K562 (cell line): ENCODE measurements at regions not wholly inside any gene's neighbourhood (a gene's known extent, or its start where the extent isn't known, plus 50 kb on each side); places are given as distances from the start of the nearest gene placed in this dataset.

Source experiments
- ARHGAP35 ChIP-seq: fragments of 450-650 bp; IDR thresholded peaks from 2 replicates; pipeline ENCODE4 v1.6.1; 2018; ENCODE audit not compliant: partially characterized antibody
- CBX5 ChIP-seq: IDR thresholded peaks from 2 replicates; pipeline ENCODE4 v1.6.1; 2014; ENCODE audit warnings: low read depth, borderline replicate concordance
- CBX8 ChIP-seq: fragments of 200-600 bp; sonication (generic); IDR thresholded peaks from 2 replicates; pipeline ENCODE4 v1.6.1; 2012; ENCODE audit warnings: borderline replicate concordance, mixed run types, low read depth, mild to moderate bottlenecking, moderate library complexity, mixed read lengths, low read length, control low read depth, inconsistent platforms; ENCODE audit not compliant: poor library complexity, severe bottlenecking; ENCODE audit errors: extremely low read depth
- CTCF ChIP-seq, 3 experiments: IDR thresholded peaks in 2 of 3; conservative IDR thresholded peaks in 1 of 3; 2 replicates each; pipeline ENCODE4 v1.5.1; 2011 to 2012; ENCODE audit warnings: low read length in 3 of 3, mild to moderate bottlenecking in 3 of 3, control low read depth in 2 of 3, improper control_type of control experiment in 1 of 3, inconsistent platforms in 1 of 3, low read depth in 1 of 3, mixed read lengths in 1 of 3, moderate library complexity in 1 of 3; ENCODE audit not compliant: insufficient read depth in 2 of 3
- FOXK1 ChIP-seq: sonication (generic); formaldehyde crosslinking; IDR thresholded peaks from 2 replicates; pipeline ENCODE4 v1.8.0; 2022; ENCODE audit warnings: missing genetic modification reagents, mild to moderate bottlenecking, borderline replicate concordance
- MTF1 ChIP-seq: fragments of 250-450 bp; sonication (Bioruptor Pico); IDR thresholded peaks from 2 replicates; pipeline ENCODE4 v1.9.0; 2021; ENCODE audit warnings: moderate library complexity, mild to moderate bottlenecking, inconsistent platforms, borderline replicate concordance
- RFX1 ChIP-seq: fragments of 450-650 bp; IDR thresholded peaks from 2 replicates; pipeline ENCODE4 v1.6.1; 2016; ENCODE audit warnings: mild to moderate bottlenecking, moderate library complexity
- WHSC1 ChIP-seq: IDR thresholded peaks from one replicate; pipeline ENCODE4 v1.6.1; 2012; ENCODE audit warnings: low read length, control low read depth, inconsistent platforms
- ZBTB1 ChIP-seq: sonication (generic); formaldehyde crosslinking; IDR thresholded peaks from 2 replicates; pipeline ENCODE4 v1.8.1; 2023; ENCODE audit warnings: missing genetic modification reagents, low read depth, mild to moderate bottlenecking, borderline replicate concordance
- ZNF318 ChIP-seq, 2 experiments: fragments of 450-650 bp; IDR thresholded peaks; 2 replicates each; pipeline ENCODE4 v1.6.1; 2016; ENCODE audit warnings: mild to moderate bottlenecking in 2 of 2, borderline replicate concordance in 1 of 2, low read depth in 1 of 2, moderate library complexity in 1 of 2
- TF ChIP-seq, protein P1 (sequence below): IDR thresholded peaks from 2 replicates; pipeline ENCODE4 v1.6.1; 2011; ENCODE audit warnings: borderline replicate concordance, low read depth, mild to moderate bottlenecking, moderate library complexity, low read length; ENCODE audit not compliant: insufficient read depth, poor library complexity, severe bottlenecking
- TF ChIP-seq, protein P2 (sequence below): fragments of 250-450 bp; sonication (Bioruptor Pico); IDR thresholded peaks from 2 replicates; pipeline ENCODE4 v1.5.0; 2021
- TF ChIP-seq, protein P3 (sequence below): sonication (generic); formaldehyde crosslinking; IDR thresholded peaks from 2 replicates; pipeline ENCODE4 v1.5.0; 2020; ENCODE audit warnings: missing genetic modification reagents

DNA sequence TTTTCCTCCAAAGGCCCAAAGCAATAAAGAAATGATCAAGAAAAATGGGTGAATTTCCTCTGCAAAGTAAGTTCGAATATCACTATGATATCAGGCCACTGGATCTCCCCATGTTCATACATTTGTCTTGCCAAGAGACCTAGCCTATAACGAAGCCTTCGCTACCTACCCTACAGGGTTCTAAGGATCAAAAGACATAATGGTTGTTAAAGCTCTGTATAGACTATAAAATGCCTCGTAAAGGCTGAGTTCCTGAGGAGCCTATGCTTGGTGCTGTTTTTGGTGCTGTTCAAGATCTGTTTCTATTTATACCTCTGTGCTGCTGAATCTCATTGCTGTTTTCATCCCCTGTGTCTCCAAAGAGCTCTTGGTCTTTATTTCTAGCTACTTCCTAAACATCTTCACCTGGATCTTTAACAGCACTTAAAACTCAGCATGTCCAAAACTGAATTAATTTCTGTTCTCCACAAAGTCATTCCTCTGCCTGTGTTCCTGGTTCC, 254.4 kb upstream of the CHAC2 start:
- TF ChIP-seq WHSC1, result no peak
- TF ChIP-seq MTF1 (CRISPR knock-in tag), result no peak
- no peak for TF ChIP-seq RFX1
- TF ChIP-seq ARHGAP35, result no peak
- no peak for TF ChIP-seq CBX5
- TF ChIP-seq, protein P1, sequence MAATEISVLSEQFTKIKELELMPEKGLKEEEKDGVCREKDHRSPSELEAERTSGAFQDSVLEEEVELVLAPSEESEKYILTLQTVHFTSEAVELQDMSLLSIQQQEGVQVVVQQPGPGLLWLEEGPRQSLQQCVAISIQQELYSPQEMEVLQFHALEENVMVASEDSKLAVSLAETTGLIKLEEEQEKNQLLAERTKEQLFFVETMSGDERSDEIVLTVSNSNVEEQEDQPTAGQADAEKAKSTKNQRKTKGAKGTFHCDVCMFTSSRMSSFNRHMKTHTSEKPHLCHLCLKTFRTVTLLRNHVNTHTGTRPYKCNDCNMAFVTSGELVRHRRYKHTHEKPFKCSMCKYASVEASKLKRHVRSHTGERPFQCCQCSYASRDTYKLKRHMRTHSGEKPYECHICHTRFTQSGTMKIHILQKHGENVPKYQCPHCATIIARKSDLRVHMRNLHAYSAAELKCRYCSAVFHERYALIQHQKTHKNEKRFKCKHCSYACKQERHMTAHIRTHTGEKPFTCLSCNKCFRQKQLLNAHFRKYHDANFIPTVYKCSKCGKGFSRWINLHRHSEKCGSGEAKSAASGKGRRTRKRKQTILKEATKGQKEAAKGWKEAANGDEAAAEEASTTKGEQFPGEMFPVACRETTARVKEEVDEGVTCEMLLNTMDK, result no peak
- TF ChIP-seq ZNF318 (IDR thresholded peaks at IDR 0.05; ENCODE audit: borderline replicate concordance in 1 of 2, low read depth in 1 of 2), result no peak
- TF ChIP-seq, protein P2, sequence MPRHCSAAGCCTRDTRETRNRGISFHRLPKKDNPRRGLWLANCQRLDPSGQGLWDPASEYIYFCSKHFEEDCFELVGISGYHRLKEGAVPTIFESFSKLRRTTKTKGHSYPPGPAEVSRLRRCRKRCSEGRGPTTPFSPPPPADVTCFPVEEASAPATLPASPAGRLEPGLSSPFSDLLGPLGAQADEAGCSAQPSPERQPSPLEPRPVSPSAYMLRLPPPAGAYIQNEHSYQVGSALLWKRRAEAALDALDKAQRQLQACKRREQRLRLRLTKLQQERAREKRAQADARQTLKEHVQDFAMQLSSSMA, result no peak
- no peak for TF ChIP-seq CTCF (IDR thresholded peaks at IDR 0.05 in 2 of 3, conservative IDR thresholded peaks at IDR 0.05 in 1 of 3; ENCODE audit: insufficient read depth in 2 of 3, low read depth in 1 of 3, low read length in 3 of 3)
- no peak for TF ChIP-seq ZBTB1 (CRISPR knock-in tag)
- TF ChIP-seq, protein P3, sequence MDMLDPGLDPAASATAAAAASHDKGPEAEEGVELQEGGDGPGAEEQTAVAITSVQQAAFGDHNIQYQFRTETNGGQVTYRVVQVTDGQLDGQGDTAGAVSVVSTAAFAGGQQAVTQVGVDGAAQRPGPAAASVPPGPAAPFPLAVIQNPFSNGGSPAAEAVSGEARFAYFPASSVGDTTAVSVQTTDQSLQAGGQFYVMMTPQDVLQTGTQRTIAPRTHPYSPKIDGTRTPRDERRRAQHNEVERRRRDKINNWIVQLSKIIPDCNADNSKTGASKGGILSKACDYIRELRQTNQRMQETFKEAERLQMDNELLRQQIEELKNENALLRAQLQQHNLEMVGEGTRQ (CRISPR knock-in tag), result no peak
- TF ChIP-seq FOXK1, result no peak
- no peak for TF ChIP-seq CBX8
